Hepatocyte (in vitro differentiated cells): ENCODE measurements at regions not wholly inside any gene's neighbourhood (a gene's known extent, or its start where the extent isn't known, plus 50 kb on each side); places are given as distances from the start of the nearest gene placed in this dataset.
"Not testable (repeated sequence)": the region's sequence is repeated elsewhere in the genome, so short reads cannot be mapped to it uniquely, and the experiment has no call there.

ENCODE experiments used
- EZH2 ChIP-seq: fragments of 200-600 bp; sonication (generic); IDR thresholded peaks from 2 replicates; pipeline ENCODE4 v1.6.1; 2016; ENCODE audit warnings: antibody characterized with exemption, mild to moderate bottlenecking, borderline replicate concordance
- EZH2phosphoT487 ChIP-seq: fragments of 200-600 bp; sonication (generic); IDR thresholded peaks from one replicate; pipeline ENCODE4 v1.6.1; 2018; ENCODE audit warnings: antibody characterized with exemption, mild to moderate bottlenecking, low read depth, moderate library complexity; ENCODE audit not compliant: unreplicated experiment, severe bottlenecking
- TF ChIP-seq, protein P1 (sequence below): fragments of 200-600 bp; sonication (generic); IDR thresholded peaks from 2 replicates; pipeline ENCODE4 v1.5.1; 2016; ENCODE audit warnings: antibody characterized with exemption, mild to moderate bottlenecking; ENCODE audit not compliant: poor library complexity

DNA sequence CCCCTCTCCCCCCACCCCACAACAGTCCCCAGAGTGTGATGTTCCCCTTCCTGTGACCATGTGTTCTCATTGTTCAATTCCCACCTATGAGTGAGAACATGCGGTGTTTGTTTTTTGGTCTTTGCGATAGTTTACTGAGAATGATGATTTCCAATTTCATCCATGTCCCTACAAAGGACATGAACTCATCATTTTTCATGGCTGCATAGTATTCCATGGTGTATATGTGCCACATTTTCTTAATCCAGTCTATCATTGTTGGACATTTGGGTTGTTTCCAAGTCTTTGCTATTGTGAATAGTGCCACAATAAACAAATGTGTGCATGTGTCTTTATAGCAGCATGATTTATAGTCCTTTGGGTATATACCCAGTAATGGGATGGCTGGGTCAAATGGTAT is 411.0 kb upstream of the CHD1 start:
- TF ChIP-seq, protein P1, sequence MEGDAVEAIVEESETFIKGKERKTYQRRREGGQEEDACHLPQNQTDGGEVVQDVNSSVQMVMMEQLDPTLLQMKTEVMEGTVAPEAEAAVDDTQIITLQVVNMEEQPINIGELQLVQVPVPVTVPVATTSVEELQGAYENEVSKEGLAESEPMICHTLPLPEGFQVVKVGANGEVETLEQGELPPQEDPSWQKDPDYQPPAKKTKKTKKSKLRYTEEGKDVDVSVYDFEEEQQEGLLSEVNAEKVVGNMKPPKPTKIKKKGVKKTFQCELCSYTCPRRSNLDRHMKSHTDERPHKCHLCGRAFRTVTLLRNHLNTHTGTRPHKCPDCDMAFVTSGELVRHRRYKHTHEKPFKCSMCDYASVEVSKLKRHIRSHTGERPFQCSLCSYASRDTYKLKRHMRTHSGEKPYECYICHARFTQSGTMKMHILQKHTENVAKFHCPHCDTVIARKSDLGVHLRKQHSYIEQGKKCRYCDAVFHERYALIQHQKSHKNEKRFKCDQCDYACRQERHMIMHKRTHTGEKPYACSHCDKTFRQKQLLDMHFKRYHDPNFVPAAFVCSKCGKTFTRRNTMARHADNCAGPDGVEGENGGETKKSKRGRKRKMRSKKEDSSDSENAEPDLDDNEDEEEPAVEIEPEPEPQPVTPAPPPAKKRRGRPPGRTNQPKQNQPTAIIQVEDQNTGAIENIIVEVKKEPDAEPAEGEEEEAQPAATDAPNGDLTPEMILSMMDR: not testable (repeated sequence)
- not testable (repeated sequence) for TF ChIP-seq EZH2, EZH2phosphoT487
